IMR-90 (cell line): ENCODE measurements at regions not wholly inside any gene's neighbourhood (a gene's known extent, or its start where the extent isn't known, plus 50 kb on each side); places are given as distances from the start of the nearest gene placed in this dataset.

Source experiments
- ATAC-seq: fragments of 200-7000 bp; cut with Tn5 transposase; 2 replicates; pipeline ENCODE4 v1.9.1; 2020; ENCODE audit warnings: low read depth, mild to moderate bottlenecking, moderate library complexity
- BruUV-seq: library from RNA; stranded (reverse); fragments of 400-500 nt; replicated peaks from 2 replicates; lab custom pipeline; 2021; lab: Mats Ljungman, UMichigan
- CTCF ChIA-PET: fragments of 300-600 bp; formaldehyde crosslinking; extraction: SDS; loops from one replicate; lab custom pipeline; 2021; ENCODE audit warnings: antibody characterized with exemption; lab: Yijun Ruan, JAX
- POLR2A ChIA-PET: fragments of 300-600 bp; sonication (Branson Sonifier 250); formaldehyde crosslinking; loops from one replicate; lab custom pipeline; 2022; ENCODE audit warnings: antibody characterized with exemption; ENCODE audit not compliant: unreplicated experiment; lab: Charles Lee
- DNase-seq: peaks from one replicate; pipeline ENCODE4 v3.0.0; 2013
- H2AFZ ChIP-seq: replicated peaks from 2 replicates; pipeline ENCODE3; 2013; ENCODE audit warnings: low read length, mild to moderate bottlenecking; ENCODE audit not compliant: poor library complexity
- H2AK5ac ChIP-seq: 2 replicates; pipeline ENCODE4 v1.6.1; 2013; ENCODE audit warnings: low read depth, low read length, inconsistent platforms
- H2AK9ac ChIP-seq: replicated peaks from 2 replicates; pipeline ENCODE3; 2013; ENCODE audit warnings: mild to moderate bottlenecking, low read depth, low read length, moderate library complexity; ENCODE audit not compliant: poor library complexity
- H2BK120ac ChIP-seq: 2 replicates; pipeline ENCODE4 v1.6.1; 2013; ENCODE audit warnings: low read depth, low read length, inconsistent platforms
- H2BK15ac ChIP-seq: 3 replicates; pipeline ENCODE4 v1.6.1; 2013; ENCODE audit warnings: low read depth, low read length, inconsistent platforms
- H2BK20ac ChIP-seq: 2 replicates; pipeline ENCODE4 v1.6.1; 2013; ENCODE audit warnings: low read depth, mild to moderate bottlenecking, inconsistent platforms, low read length, moderate library complexity
- H2BK5ac ChIP-seq: 2 replicates; pipeline ENCODE4 v1.6.1; 2013; ENCODE audit warnings: mild to moderate bottlenecking, low read depth, low read length, inconsistent platforms; ENCODE audit not compliant: poor library complexity, severe bottlenecking
- H3K14ac ChIP-seq: replicated peaks from 2 replicates; pipeline ENCODE4 v1.6.1; 2013; ENCODE audit warnings: low read depth, low read length, inconsistent platforms
- H3K18ac ChIP-seq: 2 replicates; pipeline ENCODE4 v1.6.1; 2013; ENCODE audit warnings: low read depth, low read length, control low read depth
- H3K23ac ChIP-seq: 2 replicates; pipeline ENCODE4 v1.6.1; 2013; ENCODE audit warnings: low read depth, low read length, inconsistent platforms
- H3K27ac ChIP-seq: 2 replicates; pipeline ENCODE4 v1.5.1; 2013; ENCODE audit warnings: mild to moderate bottlenecking, control low read depth, low read length; ENCODE audit not compliant: insufficient read depth
- H3K27me3 ChIP-seq: 2 replicates; pipeline ENCODE4 v1.6.1; 2013; ENCODE audit warnings: low read length; ENCODE audit not compliant: control insufficient read depth, insufficient read depth
- H3K36me3 ChIP-seq: 2 replicates; pipeline ENCODE4 v1.6.1; 2013; ENCODE audit warnings: low read length, mixed read lengths; ENCODE audit not compliant: control insufficient read depth, insufficient read depth
- H3K4ac ChIP-seq: 2 replicates; pipeline ENCODE4 v1.6.1; 2013; ENCODE audit warnings: low read depth, low read length, inconsistent platforms
- H3K4me1 ChIP-seq: 2 replicates; pipeline ENCODE4 v1.6.1; 2013; ENCODE audit warnings: low read length, mixed read lengths; ENCODE audit not compliant: control insufficient read depth, insufficient read depth
- H3K4me2 ChIP-seq: 2 replicates; pipeline ENCODE4 v1.6.1; 2013; ENCODE audit warnings: low read depth, mild to moderate bottlenecking, control low read depth, low read length, moderate library complexity
- H3K4me3 ChIP-seq: 2 replicates; pipeline ENCODE4 v1.5.1; 2013; ENCODE audit warnings: low read depth, mild to moderate bottlenecking, control low read depth, low read length, moderate library complexity; ENCODE audit not compliant: insufficient read depth
- H3K56ac ChIP-seq: 2 replicates; pipeline ENCODE4 v1.6.1; 2013; ENCODE audit warnings: low read length, inconsistent platforms; ENCODE audit not compliant: insufficient read depth; ENCODE audit errors: extremely low read depth
- H3K79me1 ChIP-seq, 2 experiments: 2 replicates each; pipeline ENCODE4 v1.6.1; 2013; ENCODE audit warnings: low read length in 2 of 2, inconsistent platforms in 1 of 2, low read depth in 1 of 2
- H3K9ac ChIP-seq: 2 replicates; pipeline ENCODE4 v1.6.1; 2013; ENCODE audit warnings: low read depth, low read length, control low read depth
- H3K9me1 ChIP-seq: 2 replicates; pipeline ENCODE4 v1.6.1; 2013; ENCODE audit warnings: low read length, inconsistent platforms; ENCODE audit not compliant: insufficient read depth
- H3K9me3 ChIP-seq: 2 replicates; pipeline ENCODE4 v1.6.1; 2013; ENCODE audit warnings: low read length; ENCODE audit not compliant: control insufficient read depth, insufficient read depth
- H4K20me1 ChIP-seq: 2 replicates; pipeline ENCODE4 v1.6.1; 2013; ENCODE audit warnings: low read length, inconsistent platforms; ENCODE audit not compliant: insufficient read depth
- H4K5ac ChIP-seq: 2 replicates; pipeline ENCODE4 v1.6.1; 2013; ENCODE audit warnings: mild to moderate bottlenecking, low read depth, low read length, control low read depth
- H4K8ac ChIP-seq, 2 experiments: 2 replicates each; pipeline ENCODE4 v1.6.1; 2013; ENCODE audit warnings: low read depth in 2 of 2, low read length in 2 of 2, control low read depth in 1 of 2, inconsistent platforms in 1 of 2
- H4K91ac ChIP-seq: 2 replicates; pipeline ENCODE4 v1.6.1; 2013; ENCODE audit warnings: low read depth, low read length, inconsistent platforms; ENCODE audit not compliant: insufficient read depth
- BHLHE40 ChIP-seq: fragments of 150-350 bp; IDR thresholded peaks from 2 replicates; pipeline ENCODE4 v1.6.1; 2016; ENCODE audit warnings: mild to moderate bottlenecking, low read depth, low read length
- MAFK ChIP-seq: IDR thresholded peaks from 2 replicates; pipeline ENCODE4 v1.6.1; 2012; ENCODE audit warnings: low read depth, low read length, improper control_type of control experiment
- POLR2A ChIP-seq: IDR thresholded peaks from 2 replicates; pipeline ENCODE4 v1.6.1; 2012; ENCODE audit warnings: mild to moderate bottlenecking, low read depth, low read length
- RAD21 ChIP-seq: IDR thresholded peaks from 2 replicates; pipeline ENCODE4 v1.6.1; 2012; ENCODE audit warnings: low read length, improper control_type of control experiment
- RCOR1 ChIP-seq: IDR thresholded peaks from 2 replicates; pipeline ENCODE4 v1.6.1; 2012; ENCODE audit warnings: mild to moderate bottlenecking, low read length, improper control_type of control experiment; ENCODE audit not compliant: insufficient replicate concordance
- SMC3 ChIP-seq: fragments of 150-350 bp; IDR thresholded peaks from 2 replicates; pipeline ENCODE4 v1.6.1; 2016; ENCODE audit warnings: low read depth, mild to moderate bottlenecking, antibody characterized with exemption, low read length, moderate library complexity
- dilution Hi-C: fragments of 300-500 bp; cut with HindIII; formaldehyde crosslinking; loops from one replicate; pipeline ENCODE4 v1.14.3; 2018; ENCODE audit warnings: low sequenced_read_pairs; ENCODE audit not compliant: unreplicated experiment
- in situ Hi-C: fragments of 300-500 bp; cut with MboI; formaldehyde crosslinking; loops from 3 replicates; pipeline ENCODE4 v1.14.3; 2019; ENCODE audit warnings: low sequenced_read_pairs, inconsistent platforms, mixed read lengths
- intact Hi-C: fragments of 100-400 bp; cut with micrococcal nuclease; formaldehyde crosslinking; loops from 2 replicates; pipeline ENCODE4 v1.10.0; 2022
- TF ChIP-seq, protein P1 (sequence below): fragments of 150-350 bp; IDR thresholded peaks from 2 replicates; pipeline ENCODE4 v1.6.1; 2016; ENCODE audit warnings: low read depth, mild to moderate bottlenecking, low read length, moderate library complexity, borderline replicate concordance

DNA sequence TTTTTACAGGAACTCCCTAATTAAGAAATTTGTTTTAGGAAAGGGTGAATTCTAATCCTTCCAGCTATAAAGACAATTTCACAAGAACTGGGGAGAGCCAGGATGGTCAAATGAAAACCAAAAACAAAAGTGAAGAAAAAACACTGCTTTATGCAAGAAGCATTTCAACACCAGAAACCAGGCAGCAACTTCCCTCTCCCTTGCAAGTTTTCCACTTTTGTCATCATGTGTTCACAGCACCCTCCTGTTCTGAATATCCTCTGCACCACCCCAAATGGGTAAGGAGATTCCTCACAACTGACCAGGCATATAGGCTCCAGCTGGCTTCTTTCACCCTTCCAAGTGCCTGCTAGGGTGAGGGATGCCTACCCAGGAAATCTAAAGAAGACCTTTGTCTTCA is 328.1 kb downstream of the TBC1D4 start:
- Histone ChIP-seq H4K5ac (no peak overlapping the region), H2AK9ac (no peak overlapping the region), H2BK5ac (no peak overlapping the region), H2AFZ (no peak overlapping the region), H2BK120ac (no peak overlapping the region), H3K4ac (no peak overlapping the region), H3K4me2 (no peak overlapping the region), H3K79me1 (no peaks in the 10 kb centered on the region), H3K56ac (no peak overlapping the region), H3K4me1 (peaks cover 2% of the 10 kb centered on the region; the same call in 1 of the 2 replicates), H3K4me3 (no peak overlapping the region), H4K8ac (no peak overlapping the region), H3K9me1 (no peaks in the 10 kb centered on the region), H3K9me3 (peaks cover 1% of the 10 kb centered on the region; the same call in 1 of the 2 replicates), H3K36me3 (no peaks in the 10 kb centered on the region), H2BK20ac (no peak overlapping the region), H3K27ac (no peak overlapping the region), H4K20me1 (no peaks in the 10 kb centered on the region), H3K14ac (no peak overlapping the region), H3K9ac (no peak overlapping the region), H3K18ac (no peak overlapping the region), H2BK15ac (no peak overlapping the region), H4K91ac (no peak overlapping the region), H3K27me3 (no peaks in the 10 kb centered on the region; the same call in 1 of the 2 replicates), H2AK5ac (no peak overlapping the region), H3K23ac (no peak overlapping the region)
- BruUV-seq = no TSS peak
- ATAC-seq = no peak; the same call in 1 of the 2 replicates
- no peak for DNase-seq
- intact Hi-C loops (no loop called here), dilution Hi-C loops (no loop called here), in situ Hi-C loops (no loop called here)
- TF ChIP-seq MAFK (no peak), RCOR1 (no peak), BHLHE40 (no peak), RAD21 (no peak), SMC3 (no peak), POLR2A (no peak)
- TF ChIP-seq, protein P1, sequence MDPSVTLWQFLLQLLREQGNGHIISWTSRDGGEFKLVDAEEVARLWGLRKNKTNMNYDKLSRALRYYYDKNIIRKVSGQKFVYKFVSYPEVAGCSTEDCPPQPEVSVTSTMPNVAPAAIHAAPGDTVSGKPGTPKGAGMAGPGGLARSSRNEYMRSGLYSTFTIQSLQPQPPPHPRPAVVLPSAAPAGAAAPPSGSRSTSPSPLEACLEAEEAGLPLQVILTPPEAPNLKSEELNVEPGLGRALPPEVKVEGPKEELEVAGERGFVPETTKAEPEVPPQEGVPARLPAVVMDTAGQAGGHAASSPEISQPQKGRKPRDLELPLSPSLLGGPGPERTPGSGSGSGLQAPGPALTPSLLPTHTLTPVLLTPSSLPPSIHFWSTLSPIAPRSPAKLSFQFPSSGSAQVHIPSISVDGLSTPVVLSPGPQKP = no peak
- ChIA-PET CTCF (no interaction called here), POLR2A (no interaction called here)
